ENCODE measurements at regions not wholly inside any gene's neighbourhood (a gene's known extent, or its start where the extent isn't known, plus 50 kb on each side); places are given as distances from the start of the nearest gene placed in this dataset.

DNA sequence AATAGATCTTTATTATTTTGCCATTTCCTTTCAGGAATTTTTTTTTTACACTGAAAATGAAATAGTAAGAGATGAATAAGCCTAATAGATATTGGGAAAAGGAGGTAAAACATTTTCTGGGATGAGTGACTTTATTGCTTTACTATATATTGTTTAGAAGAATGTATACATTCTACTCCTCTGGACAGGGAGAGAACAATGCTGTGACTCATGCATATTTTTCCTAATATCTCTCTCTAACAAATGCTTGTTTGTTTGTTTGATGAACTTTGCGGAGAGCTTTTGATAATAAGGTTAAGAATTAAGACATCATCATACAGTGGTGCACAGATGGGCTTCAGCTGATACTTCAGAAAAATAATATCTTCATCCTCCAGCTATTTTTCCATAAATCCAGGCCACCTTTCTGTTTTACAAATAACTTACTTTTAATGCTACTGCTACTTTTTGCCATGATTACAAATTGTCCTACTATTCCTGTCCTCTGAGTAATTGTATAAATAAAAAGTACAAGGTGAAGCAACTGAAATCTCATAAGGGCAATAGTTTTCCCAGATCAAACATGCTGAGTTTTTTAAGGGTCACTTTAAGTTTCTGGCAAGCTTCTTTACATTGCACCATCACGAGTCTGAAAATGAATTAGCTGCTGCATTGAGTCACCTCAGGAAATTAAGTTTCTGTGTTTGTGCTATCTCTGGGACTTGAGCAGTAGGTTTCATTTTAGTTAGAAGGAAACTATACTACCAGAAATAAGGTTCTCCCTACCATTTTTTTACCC is 207.3 kb upstream of the POT1 start:
- intact Hi-C loops (cut with DNase I), result no loop called here
- no peaks in the 10 kb centered on the region for H3K27me3 ChIP-seq
- no peaks in the 10 kb centered on the region for H3K36me3 ChIP-seq
- H3K27ac ChIP-seq, result no peak overlapping the region
- 53 to 55% methylated on average over 2 of the region's 2 CpGs for WGBS, 2 donors
- DNase-seq, result no peak
- no peak overlapping the region for H3K4me3 ChIP-seq
- H3K9me3 ChIP-seq, result peaks cover 0 to 5% (median 0%) of the 10 kb centered on the region in 11 donors
- ATAC-seq, result no peak
- TF ChIP-seq, protein P1, sequence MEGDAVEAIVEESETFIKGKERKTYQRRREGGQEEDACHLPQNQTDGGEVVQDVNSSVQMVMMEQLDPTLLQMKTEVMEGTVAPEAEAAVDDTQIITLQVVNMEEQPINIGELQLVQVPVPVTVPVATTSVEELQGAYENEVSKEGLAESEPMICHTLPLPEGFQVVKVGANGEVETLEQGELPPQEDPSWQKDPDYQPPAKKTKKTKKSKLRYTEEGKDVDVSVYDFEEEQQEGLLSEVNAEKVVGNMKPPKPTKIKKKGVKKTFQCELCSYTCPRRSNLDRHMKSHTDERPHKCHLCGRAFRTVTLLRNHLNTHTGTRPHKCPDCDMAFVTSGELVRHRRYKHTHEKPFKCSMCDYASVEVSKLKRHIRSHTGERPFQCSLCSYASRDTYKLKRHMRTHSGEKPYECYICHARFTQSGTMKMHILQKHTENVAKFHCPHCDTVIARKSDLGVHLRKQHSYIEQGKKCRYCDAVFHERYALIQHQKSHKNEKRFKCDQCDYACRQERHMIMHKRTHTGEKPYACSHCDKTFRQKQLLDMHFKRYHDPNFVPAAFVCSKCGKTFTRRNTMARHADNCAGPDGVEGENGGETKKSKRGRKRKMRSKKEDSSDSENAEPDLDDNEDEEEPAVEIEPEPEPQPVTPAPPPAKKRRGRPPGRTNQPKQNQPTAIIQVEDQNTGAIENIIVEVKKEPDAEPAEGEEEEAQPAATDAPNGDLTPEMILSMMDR (IDR thresholded peaks at IDR 0.05), result no peak
- H3K4me1 ChIP-seq, result no peaks in the 10 kb centered on the region

DNA sequence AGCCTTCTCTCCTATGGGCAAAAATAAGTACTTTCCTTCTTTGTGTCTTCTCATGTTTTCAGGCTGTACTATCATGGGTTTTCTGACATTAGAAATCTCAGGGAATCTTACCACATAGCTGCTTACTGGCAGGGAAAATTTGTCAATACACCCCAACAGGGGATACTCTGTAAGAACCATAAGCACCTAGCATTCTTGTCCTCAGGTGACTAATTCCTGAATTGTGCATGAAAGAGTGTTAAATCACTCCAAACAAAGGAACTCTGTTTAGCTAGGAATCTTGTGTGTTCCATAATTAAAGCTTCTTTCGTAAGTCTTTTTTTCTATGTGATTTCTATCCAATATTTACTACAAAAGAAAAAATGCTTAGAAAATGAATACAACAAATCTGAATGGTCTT is 206.7 kb upstream of the POT1 start:
- 0% methylated on average over 1 of the region's 1 CpG for WGBS, 2 donors
- peaks cover 0 to 5% (median 0%) of the 10 kb centered on the region in 11 donors for H3K9me3 ChIP-seq
- TF ChIP-seq, protein P1 (IDR thresholded peaks at IDR 0.05), result no peak
- no peak for DNase-seq
- no peak overlapping the region for H3K4me3 ChIP-seq
- no peaks in the 10 kb centered on the region for H3K36me3 ChIP-seq
- H3K4me1 ChIP-seq, result no peaks in the 10 kb centered on the region
- ATAC-seq, result no peak
- H3K27me3 ChIP-seq, result no peaks in the 10 kb centered on the region
- intact Hi-C loops (cut with DNase I), result no loop called here
- H3K27ac ChIP-seq, result no peak overlapping the region

DNA sequence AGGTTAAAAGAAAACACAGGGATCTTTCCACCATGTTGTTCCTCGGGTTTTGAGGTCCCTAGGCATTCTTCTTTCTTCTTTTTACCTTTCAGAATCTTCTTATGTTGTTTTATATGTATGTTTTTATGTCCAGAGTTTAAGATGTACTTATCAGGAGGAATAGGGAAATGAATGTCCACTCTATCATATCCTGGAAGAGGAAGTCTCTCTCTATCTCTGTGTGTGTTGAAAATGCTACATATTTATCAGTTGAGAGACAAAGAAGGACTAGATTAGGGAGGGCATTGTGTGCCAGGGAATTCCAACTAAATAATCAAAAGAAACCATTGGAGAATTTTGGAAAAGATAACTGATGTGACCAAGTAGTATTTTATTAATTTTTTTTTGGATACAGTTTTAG is 200.5 kb upstream of the POT1 start:
- 53 to 58% methylated on average over 1 of the region's 1 CpG for WGBS, 2 donors
- no peak overlapping the region for H3K4me3 ChIP-seq
- H3K4me1 ChIP-seq, result no peaks in the 10 kb centered on the region
- no peaks in the 10 kb centered on the region for H3K27me3 ChIP-seq
- DNase-seq (no peak), ATAC-seq (no peak)
- peaks cover 0 to under 1% (median 0%) of the 10 kb centered on the region in 11 donors for H3K9me3 ChIP-seq
- TF ChIP-seq, protein P1 (IDR thresholded peaks at IDR 0.05), result no peak
- no peak overlapping the region for H3K27ac ChIP-seq
- H3K36me3 ChIP-seq, result no peaks in the 10 kb centered on the region
- intact Hi-C loops (cut with DNase I), result no loop called here

DNA sequence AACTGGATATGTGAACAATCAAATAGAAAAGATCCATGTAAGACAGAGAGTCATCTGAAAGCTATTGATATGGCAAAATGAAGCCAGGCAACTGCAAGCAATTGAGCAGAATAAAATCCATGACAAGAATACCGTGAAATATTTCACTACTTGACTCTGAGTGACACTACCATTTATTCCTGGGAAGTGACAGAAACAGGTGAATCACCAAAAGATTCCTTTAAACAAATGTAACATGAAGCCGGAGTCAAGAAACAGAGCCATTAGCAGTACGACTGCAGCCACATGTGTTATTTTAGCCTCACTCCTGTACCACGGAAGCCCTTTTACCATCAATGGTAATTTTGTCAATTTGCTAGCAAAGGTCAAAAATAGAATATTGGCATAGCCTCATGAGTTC is 197.7 kb upstream of the POT1 start:
- TF ChIP-seq, protein P1 (IDR thresholded peaks at IDR 0.05), result no peak
- intact Hi-C loops (cut with DNase I), result no loop called here
- H3K36me3 ChIP-seq, result no peaks in the 10 kb centered on the region
- H3K9me3 ChIP-seq, result peaks cover 0 to 10% (median 0%) of the 10 kb centered on the region in 11 donors
- H3K4me3 ChIP-seq, result no peak overlapping the region
- ATAC-seq, result no peak
- no peak overlapping the region for H3K27ac ChIP-seq
- DNase-seq, result no peak
- 90 to 93% methylated on average over 4 of the region's 4 CpGs for WGBS, 2 donors
- H3K4me1 ChIP-seq, result no peaks in the 10 kb centered on the region
- no peaks in the 10 kb centered on the region for H3K27me3 ChIP-seq

Measured in heart right ventricle (tissue), 16 donors.